HG02840 (cell line): ENCODE measurements at regions not wholly inside any gene's neighbourhood (a gene's known extent, or its start where the extent isn't known, plus 50 kb on each side); places are given as distances from the start of the nearest gene placed in this dataset.
"Not testable (repeated sequence)": the region's sequence is repeated elsewhere in the genome, so short reads cannot be mapped to it uniquely, and the experiment has no call there.

Experiments
- ATAC-seq: cut with Tn5 transposase; IDR thresholded peaks from one replicate; pipeline ENCODE4 v1.9.1; 2021; ENCODE audit warnings: mild to moderate bottlenecking, moderate library complexity, moderate number of reproducible peaks; ENCODE audit not compliant: unreplicated experiment, low FRiP score

DNA sequence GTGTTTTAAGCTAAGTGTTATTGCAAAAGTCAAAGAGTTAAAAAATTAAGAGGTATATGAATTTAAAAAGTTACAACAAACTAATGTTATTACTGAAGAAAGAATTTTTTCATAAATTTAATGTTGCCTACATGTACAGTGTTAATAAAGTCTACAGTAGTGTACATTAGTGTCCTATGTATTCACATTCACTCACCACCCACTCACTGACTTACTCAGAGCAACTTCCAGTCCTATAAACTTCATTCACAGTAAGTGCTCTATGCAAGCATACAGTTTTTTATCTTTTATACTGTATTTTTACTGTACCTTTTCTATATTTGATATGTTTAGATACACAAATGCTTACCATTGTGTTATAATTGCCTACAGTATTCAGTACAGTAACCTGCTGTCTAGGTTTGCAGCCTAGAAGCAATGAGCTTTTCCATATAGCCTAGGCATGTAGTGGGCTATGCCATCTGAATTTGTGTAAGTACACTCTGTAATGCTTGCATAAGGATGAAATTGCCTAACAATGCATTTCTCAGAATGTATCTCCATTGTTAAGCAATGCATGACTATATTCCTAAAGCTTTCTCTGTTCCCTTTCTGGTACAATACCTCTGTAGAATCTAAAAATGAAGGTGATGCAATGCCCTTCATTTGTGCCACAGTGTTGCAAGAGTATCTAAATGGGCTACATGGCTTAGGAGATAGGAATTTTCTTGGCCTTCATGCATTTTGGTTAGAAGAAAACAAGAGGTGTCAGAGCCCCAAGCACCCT is 370.8 kb upstream of the NT5C1B start:
- ATAC-seq: no peak

DNA sequence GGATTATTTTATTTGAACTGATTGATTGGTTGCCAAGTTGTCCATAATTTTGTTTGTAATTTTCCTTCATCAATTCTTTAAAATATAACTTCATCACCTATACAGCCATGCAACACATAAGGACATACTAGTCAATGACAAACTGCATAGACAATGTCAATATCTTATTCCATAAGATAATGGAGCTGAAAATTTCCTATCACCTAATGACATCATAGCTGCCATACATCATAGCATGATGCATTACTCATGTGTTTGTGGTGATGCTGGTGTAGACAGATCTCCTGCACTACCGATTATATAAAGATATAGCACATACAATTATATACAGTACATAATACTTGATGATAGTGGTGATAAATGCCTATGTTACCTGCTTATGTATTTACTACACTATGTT is 369.8 kb upstream of the NT5C1B start:
- ATAC-seq: no peak

DNA sequence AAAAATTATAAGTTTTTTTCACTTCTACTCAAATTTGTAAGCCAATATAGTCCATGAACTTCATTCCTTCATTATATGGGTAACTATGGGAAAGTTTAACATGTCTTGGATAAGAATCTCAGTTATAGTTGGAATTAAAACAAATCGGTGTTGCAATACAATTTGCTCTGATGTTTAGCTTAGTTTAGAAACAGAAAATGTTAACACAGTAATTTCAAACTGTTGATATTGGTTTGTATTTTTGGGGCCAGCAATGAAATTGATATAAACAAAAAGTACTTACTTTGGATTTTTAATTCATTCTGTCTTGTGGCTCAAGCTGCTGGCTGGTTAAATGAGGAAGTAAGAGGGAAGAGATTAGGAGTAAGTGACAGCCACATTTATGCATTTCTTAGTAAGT is 368.5 kb upstream of the NT5C1B start:
- no peak for ATAC-seq

DNA sequence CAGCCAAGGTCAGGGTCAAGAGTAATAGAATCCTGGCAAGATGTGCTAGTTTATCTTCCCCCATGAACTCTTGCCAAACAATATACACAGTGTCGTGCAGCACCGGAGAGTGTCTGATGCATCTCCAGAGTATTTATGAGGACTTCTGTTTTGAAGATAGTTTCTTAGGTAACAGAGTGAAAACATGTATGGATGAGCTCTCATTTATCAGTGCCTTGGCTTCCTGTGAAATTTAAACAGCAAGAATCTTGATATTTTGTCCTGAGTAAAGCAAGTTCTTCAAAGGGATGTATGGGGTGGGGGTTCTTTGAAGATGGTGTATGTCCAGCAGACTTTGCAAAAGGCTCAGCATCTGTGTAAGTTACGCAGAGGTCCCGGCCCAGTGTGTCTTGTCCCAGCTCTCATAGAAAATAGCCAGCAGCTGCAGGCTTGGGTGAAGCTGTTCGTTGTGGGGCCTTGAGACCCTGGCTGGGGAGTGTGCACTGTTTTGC is 361.0 kb upstream of the NT5C1B start:
- no peak for ATAC-seq

DNA sequence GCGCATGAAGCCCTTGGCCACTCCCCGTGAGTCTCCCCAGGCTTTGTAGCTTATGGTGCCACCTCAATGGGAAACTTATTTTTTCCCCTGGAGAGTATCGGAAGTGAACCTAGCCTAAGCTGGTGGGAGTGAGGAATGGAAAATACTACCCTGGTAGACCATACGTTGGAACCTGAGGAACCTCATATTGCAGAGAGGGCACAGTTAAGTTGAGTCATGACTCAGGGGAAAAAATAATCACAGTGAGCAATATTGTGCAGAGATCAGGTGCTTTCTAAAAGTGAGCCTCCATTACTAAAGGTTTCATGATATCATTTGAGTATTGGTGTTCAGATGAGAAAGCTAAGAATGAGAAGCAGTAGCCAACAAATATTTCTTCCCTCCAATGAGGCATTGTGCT is 360.5 kb upstream of the NT5C1B start:
- ATAC-seq: no peak

DNA sequence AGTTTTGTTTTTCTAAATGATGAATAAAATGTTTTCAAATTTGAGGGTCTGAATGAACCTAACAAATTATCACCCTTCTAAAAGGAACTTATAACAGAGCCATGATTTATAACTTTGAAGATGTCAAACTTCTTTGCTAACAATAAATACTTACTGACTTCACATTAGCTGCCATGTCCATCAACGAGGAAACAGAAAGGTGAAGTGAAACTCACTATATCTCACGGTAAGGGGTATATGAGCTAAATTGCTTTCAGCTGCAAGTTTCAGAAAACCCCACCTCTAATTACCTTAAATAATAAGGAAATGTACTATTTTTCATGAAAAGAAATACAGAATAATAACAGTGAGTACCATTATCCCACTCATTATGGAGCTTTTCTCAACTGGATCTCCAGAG is 350.8 kb upstream of the NT5C1B start:
- ATAC-seq: no peak

DNA sequence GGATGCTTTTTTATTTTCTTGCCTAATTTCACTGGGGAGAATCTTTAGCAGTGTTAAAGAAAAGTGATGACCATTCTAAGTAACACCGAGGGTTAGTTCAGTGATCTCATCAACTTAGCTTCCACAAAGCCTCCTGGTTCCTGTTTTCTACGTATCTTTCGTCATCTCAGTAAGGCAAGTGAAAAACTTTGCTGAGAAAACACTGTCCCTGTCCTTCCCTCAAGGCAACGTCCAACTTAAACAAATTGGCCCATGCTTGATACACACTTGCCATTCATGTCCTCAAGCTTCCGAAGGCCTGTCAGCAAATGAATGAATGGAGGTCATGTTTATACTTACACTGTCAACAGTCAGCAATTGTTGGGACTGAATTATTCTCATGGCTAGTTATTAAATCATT is 350.4 kb upstream of the NT5C1B start:
- ATAC-seq: not testable (repeated sequence)

DNA sequence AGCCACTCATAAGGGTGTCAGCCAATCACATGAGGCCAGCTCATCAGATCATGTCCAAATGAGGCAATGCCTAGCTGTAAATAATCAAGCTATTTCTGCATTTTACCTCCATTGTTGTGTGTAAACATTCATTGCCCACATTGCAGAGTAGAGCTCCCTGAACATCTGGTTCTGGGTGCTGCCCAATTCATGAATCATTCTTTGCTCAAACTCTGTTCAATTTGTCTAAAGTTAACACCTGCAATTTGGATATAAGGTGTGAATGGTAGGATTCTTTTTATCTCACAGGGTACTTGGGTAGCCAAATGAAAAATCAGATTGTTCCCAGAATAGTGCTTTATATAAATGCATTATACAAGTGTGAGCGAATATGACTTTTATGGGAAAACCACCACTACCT is 345.5 kb upstream of the NT5C1B start:
- no peak for ATAC-seq

DNA sequence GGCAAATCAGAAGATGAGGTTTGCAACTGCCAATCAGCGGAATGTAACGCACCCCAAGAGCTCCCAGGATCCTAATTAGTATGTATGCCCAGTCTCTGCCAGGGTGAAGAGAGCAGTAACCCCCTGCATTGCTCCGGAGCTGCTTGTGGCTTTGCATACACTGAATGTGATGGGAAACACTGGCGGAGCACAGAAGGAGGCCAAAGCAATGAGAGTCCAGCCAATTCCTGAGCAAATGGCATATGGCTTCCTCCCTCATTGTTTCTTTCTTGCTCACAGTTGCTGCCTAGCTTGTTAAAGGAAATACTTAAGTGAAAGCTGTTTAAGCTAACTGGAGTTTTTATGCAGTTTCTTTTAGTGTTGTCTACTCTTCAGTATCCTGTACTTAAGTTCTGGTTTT is 343.5 kb upstream of the NT5C1B start:
- ATAC-seq: no peak

DNA sequence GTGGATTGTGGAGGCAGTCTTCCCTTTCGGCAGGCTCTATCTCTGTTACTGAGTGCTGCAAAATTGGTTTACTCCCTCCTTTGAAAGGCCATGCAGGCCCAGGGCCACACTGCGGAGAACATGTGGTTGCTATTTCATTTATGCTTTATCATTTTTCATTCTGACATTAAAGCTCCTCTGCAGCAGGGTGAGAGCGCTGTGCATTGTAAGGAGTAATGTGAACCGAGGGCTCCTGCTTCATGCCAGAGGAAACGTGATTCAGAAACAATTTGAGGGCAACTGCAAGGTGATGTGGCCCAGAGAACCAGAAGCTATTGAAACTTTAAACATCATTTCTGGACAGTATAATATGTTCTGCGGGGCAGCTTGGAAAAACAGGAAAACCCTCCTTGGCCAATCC is 341.6 kb upstream of the NT5C1B start:
- no peak for ATAC-seq

DNA sequence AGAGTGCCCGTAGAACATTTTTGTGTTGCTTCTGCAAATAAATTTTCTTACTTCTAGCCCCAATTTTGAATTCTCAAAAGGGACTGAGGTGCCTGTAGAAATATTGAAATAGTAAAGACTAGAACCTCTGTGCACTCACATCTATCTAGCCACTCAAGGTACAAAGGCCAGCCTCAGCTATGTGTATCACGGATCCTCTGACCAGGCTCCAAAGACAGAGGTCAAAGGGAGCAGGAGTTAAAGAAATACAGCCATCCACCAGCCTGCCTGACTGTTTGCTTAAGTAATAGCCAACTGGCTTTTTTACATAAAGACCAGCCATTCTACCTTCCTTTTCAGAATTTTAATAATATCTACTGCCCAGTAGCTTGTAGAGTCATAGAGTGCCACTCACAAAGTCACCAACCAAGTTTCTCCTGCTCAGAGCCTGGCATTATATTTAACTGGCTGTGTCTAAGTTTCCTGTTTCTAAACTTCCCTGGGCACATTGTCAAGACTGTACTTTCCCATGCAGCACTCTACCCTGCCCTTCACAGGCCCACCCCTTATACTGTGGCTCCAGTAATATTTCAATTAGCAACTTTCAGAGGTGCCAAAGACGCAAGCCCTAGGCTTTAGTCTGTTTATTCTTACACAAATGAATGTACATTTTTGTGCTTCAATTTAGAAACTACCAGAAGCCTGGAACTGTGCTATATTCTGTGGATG is 338.3 kb upstream of the NT5C1B start:
- no peak for ATAC-seq

DNA sequence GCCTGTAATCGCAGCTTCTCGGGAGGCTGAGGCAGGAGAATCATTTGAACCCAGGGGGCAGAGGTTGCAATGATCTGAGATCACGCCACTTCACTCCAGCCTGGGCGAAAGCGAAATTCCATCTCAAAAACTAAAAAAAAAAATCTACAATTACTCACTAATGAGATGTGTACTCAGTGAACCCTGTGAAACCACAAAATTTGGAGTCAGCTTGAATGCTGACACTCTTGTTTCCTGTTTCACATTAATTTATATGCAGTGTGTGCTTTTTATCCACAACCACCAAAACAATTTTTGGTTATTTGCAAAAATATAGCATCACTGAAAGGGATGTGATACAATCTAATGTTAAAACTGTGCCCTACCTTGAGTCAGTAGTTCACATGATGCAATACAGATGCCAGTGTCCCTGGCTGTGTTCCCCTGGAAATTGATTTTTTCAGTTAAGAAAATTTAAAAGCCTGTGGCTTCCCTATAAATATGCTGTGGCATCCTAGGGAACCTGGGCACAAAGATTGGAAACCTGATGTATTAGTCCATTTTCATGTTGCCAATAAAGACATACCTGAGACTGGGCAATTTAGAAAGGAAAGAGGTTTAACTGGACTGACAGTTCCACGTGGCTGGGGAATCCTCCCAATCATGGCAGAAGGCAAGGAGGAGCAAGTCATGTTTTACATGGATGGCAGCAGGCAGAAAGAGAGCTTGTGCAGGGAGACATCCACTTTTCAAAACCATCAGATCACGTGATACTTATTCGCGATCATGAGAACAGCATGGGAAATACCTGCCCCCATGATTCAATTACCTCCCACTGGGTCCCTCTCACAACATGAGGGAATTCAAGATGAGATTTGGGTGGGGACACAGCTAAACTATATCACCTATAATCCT is 337.5 kb upstream of the NT5C1B start:
- no peak for ATAC-seq

DNA sequence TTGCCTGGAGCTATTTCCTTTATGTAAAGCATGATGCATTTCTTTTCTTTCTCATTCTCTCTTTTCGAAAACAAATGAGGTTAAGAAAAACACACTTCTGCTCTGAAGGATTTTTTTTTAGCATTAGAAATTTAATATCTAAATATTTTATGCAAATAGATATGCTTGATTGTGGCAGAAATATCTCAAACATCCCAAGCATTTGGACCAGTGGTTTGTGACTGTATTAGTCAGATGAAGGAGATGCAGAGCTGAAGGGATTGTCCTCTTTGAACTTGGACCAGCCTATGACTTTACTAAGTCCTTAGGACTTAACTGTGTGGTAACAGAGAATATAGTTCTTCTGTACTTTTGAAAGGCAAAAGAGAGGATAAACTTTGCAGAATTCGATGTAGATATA is 335.9 kb upstream of the NT5C1B start:
- no peak for ATAC-seq

DNA sequence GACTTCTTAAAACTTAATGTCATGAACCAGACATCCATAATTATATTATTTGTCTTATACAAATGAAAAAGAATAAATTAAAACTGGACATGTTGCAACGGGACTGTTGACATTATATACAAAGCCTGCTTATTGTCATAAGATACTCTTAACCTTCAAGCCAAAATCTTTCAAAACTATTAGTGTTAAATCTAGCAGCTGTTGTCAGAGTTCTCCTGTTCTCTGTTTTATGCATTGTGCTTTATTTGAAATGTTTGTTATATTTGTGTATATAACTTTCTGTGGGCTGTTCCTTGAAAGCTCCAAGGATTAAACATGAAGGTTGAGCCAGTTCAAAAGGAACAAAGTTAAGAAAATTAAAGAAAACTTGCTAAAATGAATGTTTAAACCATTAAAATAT is 335.5 kb upstream of the NT5C1B start:
- no peak for ATAC-seq

DNA sequence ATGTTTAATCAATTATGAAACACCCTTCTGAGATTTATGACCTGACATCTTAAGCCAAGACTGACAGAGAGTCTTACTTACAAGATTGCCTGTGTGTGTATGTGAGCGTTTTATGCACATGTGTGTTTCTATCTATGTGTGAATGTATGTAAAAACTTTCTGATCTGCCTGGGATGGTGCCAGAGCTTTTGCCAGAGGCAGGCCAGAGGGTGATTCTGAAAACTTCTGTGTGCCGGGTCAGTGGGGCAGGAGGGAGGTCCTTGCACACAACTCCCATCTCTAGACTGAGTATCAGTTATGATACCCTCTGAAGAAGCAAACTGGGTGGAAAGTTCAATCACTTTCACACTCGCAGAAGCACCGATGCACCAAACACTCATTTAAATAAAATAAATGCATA is 335.0 kb upstream of the NT5C1B start:
- no peak for ATAC-seq

DNA sequence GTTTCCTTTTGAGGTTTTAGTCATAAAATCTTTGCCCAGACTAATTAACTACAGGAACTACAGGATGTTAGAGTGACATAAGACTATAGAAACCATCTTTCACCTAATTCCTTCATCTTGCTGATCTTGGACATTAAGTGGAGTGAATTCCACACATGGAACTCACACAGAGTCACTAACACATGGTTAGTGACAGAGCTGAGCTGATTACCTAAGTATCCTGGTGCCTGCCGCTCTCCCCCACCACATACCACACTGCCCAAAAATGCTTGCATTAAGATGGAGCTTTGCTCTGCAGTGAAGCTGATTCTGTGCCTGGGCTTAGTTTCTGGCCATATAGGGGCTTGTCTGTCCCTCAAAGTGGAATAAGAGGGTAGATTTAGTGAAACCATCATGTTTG is 332.9 kb upstream of the NT5C1B start:
- ATAC-seq: no peak

DNA sequence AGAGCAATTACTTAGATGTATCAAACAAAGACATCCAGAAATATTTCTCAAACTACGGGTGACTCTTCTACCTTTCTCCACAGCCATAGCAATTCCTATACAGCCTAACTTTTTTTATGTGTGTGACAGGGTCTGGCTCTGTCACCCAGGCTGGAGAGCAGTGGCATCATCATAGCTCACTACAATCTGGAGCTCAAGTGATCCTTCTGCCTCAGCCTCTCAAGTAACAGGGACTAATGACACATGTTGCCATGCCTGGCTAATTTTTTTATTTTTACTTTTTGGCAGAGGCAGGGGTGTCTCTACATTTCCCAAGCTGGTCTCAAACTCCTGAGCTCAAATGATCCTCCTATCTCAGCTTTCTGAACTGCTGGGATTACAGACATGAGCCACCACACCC is 328.9 kb upstream of the NT5C1B start:
- no peak for ATAC-seq

DNA sequence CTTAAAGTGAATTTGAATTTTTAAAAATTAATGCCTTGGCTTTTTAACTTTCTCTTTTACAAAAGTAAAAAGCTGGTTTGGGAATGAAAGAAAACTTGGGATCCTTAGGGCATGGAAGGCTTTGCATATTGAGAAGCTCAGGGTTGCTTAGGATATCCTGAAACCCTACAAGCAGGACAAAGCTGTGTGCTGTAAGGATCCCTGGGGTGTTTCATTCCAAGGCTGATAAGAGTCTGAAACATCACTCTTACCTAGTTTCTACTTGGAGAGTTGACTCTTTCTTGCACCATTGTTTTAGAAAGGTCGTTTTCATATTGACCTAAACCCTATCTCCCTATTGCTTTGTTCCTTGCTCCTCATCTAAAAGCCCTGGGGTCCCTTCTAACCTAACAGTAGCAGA is 325.9 kb upstream of the NT5C1B start:
- no peak for ATAC-seq

DNA sequence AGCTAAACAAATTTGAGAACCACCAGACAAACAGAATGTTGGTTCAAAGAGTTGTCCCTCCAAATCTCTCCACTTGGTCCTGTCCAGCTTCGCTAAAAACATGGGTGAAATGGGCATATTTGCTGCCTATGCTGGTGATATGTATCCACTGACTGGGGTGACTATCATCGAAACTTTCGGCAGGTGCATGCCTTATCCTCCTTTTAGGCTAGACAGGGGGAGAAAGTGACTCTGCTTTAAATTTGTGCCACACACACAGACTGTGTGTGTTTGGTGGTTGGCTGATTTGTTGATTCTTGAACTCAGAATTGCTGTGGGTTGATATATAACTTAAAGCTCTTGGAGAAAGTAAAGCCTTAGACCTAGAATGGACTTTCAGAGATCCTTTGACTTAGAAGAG is 324.1 kb upstream of the NT5C1B start:
- no peak for ATAC-seq

DNA sequence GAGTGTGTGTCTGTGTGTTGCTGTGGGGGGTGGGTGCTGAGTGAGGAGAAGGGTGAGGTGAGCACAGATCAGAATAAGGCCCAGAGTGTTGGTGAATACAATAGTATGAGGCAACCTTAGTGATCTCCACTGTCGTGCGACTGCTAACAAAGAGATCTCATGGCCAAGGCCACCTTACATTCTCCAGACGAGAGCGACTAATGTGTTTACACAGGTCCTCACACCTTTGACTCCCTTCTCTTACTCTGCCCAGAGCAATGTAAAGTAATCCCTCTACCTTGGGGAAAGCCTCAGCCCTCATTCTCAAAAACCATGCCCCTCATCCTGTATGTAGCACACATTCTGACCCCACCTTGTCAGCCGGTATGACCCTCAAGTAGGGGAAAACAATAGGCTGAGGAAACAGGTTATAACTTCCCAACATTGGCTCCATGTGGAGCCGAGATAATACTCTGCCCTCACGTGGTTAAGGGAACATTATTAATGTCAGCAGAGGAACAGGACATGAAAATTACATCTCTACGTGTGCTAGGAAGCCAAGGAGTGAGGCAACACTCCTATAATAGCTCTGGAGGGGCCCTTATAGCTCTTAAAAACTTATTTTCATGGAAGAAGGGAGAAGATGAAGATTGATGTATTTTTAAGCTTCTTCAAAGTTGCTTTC is 323.0 kb upstream of the NT5C1B start:
- ATAC-seq: no peak

DNA sequence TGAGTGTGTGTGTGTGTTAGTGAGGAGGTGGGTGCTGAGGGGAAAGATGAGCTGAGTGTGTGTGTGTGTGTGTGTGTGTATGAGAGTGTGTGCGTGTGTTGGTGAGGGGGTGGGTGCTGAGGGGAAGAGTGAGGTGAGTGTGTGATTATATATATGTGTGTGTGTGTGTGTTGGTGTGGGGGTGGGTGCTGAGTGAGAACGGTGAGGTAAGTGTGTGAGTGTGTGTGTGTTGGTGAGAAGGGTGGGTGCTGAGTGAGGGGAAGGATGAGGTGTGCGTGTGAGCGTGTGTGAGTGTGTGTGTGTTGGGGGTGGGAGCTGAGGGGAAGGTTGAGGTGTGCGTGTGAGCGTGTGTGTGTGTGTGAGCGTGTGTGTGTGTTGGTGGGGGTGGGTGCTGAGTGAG is 322.0 kb upstream of the NT5C1B start:
- ATAC-seq: no peak
